ENCODE measurements at regions not wholly inside any gene's neighbourhood (a gene's known extent, or its start where the extent isn't known, plus 50 kb on each side); places are given as distances from the start of the nearest gene placed in this dataset.

- Histone ChIP-seq H3K27me3 (ENCODE audit: control insufficient read depth in 4 of 4, insufficient read depth in 4 of 4, low read length in 3 of 4) (no peaks in the 10 kb centered on the region), H3K36me3 (ENCODE audit: control insufficient read depth in 4 of 4, insufficient read depth in 3 of 4, low read depth in 1 of 4, low read length in 3 of 4) (no peaks in the 10 kb centered on the region), H3K9ac (ENCODE audit: low read depth in 1 of 2, low read length in 2 of 2) (no peak overlapping the region), H3K4me3 (ENCODE audit: low read depth in 1 of 3, low read length in 3 of 3) (no peak overlapping the region), H3K27ac (ENCODE audit: low read depth in 1 of 2, low read length in 2 of 2) (no peak overlapping the region), H3K9me3 (ENCODE audit: control insufficient read depth in 4 of 4, low read length in 3 of 4) (no peaks in the 10 kb centered on the region), H3K4me1 (ENCODE audit: control insufficient read depth in 4 of 4, insufficient read depth in 4 of 4, low read length in 3 of 4) (no peaks in the 10 kb centered on the region)
- TF ChIP-seq RAD21 (IDR thresholded peaks at IDR 0.05): no peak
- TF ChIP-seq JUND (IDR thresholded peaks at IDR 0.05): no peak
- no peak for TF ChIP-seq FOXA1 (IDR thresholded peaks at IDR 0.05)
- no peak for TF ChIP-seq ZBTB33 (IDR thresholded peaks at IDR 0.05)
- TF ChIP-seq EGR1 (IDR thresholded peaks at IDR 0.05; ENCODE audit: low read depth in 2 of 2): no peak
- TF ChIP-seq MAX (IDR thresholded peaks at IDR 0.05): no peak
- TF ChIP-seq HNF4G (IDR thresholded peaks at IDR 0.05): no peak
- no peak for TF ChIP-seq ATF3 (IDR thresholded peaks at IDR 0.05)
- no peak for TF ChIP-seq FOXA2 (IDR thresholded peaks at IDR 0.05)
- no peak for TF ChIP-seq NR2F2 (IDR thresholded peaks at IDR 0.05)
- TF ChIP-seq CTCF (IDR thresholded peaks at IDR 0.05; ENCODE audit: low read depth, low read length, missing input control): no peak
- no peak for TF ChIP-seq SP1 (IDR thresholded peaks at IDR 0.05)
- TF ChIP-seq GABPA (IDR thresholded peaks at IDR 0.05 in 1 of 2, conservative IDR thresholded peaks at IDR 0.05 in 1 of 2): no peak
- TF ChIP-seq RXRA (IDR thresholded peaks at IDR 0.05): no peak
- no peak for TF ChIP-seq TAF1 (conservative IDR thresholded peaks at IDR 0.05)
- no peak for TF ChIP-seq YY1 (IDR thresholded peaks at IDR 0.05)
- TF ChIP-seq REST (IDR thresholded peaks at IDR 0.05): no peak
- no peak for TF ChIP-seq HNF4A (conservative IDR thresholded peaks at IDR 0.05)
- DNase-seq (ENCODE audit: low spot score): no peak
These were observed 288.0 kb upstream of the PLET1 start for GRCh38 chr11:112548641-112549040.

Data from liver (tissue), 7 donors.